Natural killer cell (primary cell): ENCODE measurements at regions not wholly inside any gene's neighbourhood (a gene's known extent, or its start where the extent isn't known, plus 50 kb on each side); places are given as distances from the start of the nearest gene placed in this dataset.

ENCODE experiments used
- ATAC-seq, 3 donors: fragments of 150-1000 bp in 2 of 3; fragments of 200-7000 bp in 1 of 3; cut with Tn5 transposase; 1 replicate in 1 of 3; 2 replicates in 2 of 3; pipeline ENCODE4 v1.10.0; 2021; ENCODE audit warnings: mild to moderate bottlenecking in 2 of 3, moderate library complexity in 2 of 3
- DNase-seq, 2 donors: peaks; one replicate each; pipeline versions ENCODE4 v3.0.0 to v3.0.0-alpha.2; 2013 to 2021; ENCODE audit warnings: mixed read lengths in 1 of 2
- H3K27ac ChIP-seq: one replicate; pipeline ENCODE4 v1.5.1; 2013; ENCODE audit warnings: mild to moderate bottlenecking, low read length
- H3K27me3 ChIP-seq: one replicate; pipeline ENCODE4 v1.6.1; 2013; ENCODE audit warnings: low read length; ENCODE audit not compliant: control insufficient read depth, insufficient read depth
- H3K36me3 ChIP-seq: one replicate; pipeline ENCODE4 v1.6.1; 2013; ENCODE audit warnings: low read length; ENCODE audit not compliant: control insufficient read depth, insufficient read depth
- H3K4me1 ChIP-seq: one replicate; pipeline ENCODE4 v1.6.1; 2013; ENCODE audit warnings: low read length; ENCODE audit not compliant: control insufficient read depth, insufficient read depth
- H3K4me3 ChIP-seq: one replicate; pipeline ENCODE4 v1.5.1; 2013; ENCODE audit warnings: low read length
- H3K9me3 ChIP-seq: one replicate; pipeline ENCODE4 v1.6.1; 2013; ENCODE audit warnings: low read length; ENCODE audit not compliant: control insufficient read depth, insufficient read depth
- H3K27ac Mint-ChIP-seq, 2 donors: one replicate each; pipeline ENCODE4 v1.8.0; 2022; ENCODE audit warnings: mild to moderate bottlenecking in 2 of 2, mixed read lengths in 2 of 2, moderate library complexity in 1 of 2
- H3K27me3 Mint-ChIP-seq, 2 donors: one replicate each; pipeline ENCODE4 v1.8.0; 2022; ENCODE audit warnings: low read depth in 2 of 2, mixed read lengths in 2 of 2
- H3K36me3 Mint-ChIP-seq: one replicate; pipeline ENCODE4 v1.8.0; 2022; ENCODE audit warnings: mixed read lengths
- H3K4me1 Mint-ChIP-seq, 2 donors: one replicate each; pipeline ENCODE4 v1.8.0; 2022; ENCODE audit warnings: mixed read lengths in 2 of 2
- H3K4me3 Mint-ChIP-seq: one replicate; pipeline ENCODE4 v1.8.0; 2022; ENCODE audit warnings: mild to moderate bottlenecking, moderate library complexity, mixed read lengths
- H3K9me3 Mint-ChIP-seq, 2 donors: one replicate each; pipeline ENCODE4 v1.8.0; 2022; ENCODE audit warnings: mixed read lengths in 2 of 2
- CTCF ChIP-seq: fragments of 200-600 bp; IDR thresholded peaks from one replicate; pipeline ENCODE4 v1.8.0; 2022; ENCODE audit warnings: antibody characterized with exemption
- WGBS: methylation state at CpG from one replicate; pipeline ENCODE4 v1.1.7; 2013; ENCODE audit warnings: missing lambda C conversion rate; ENCODE audit not compliant: insufficient coverage; 5-methylcytosine and 5-hydroxymethylcytosine counted together
- intact Hi-C: fragments of 100-400 bp; cut with micrococcal nuclease; formaldehyde crosslinking; loops from one replicate; pipeline ENCODE4 v1.14.2; 2022

- Histone ChIP-seq H3K4me3 (no peak overlapping the region), H3K9me3 (no peaks in the 10 kb centered on the region), H3K4me1 (no peaks in the 10 kb centered on the region), H3K36me3 (no peaks in the 10 kb centered on the region), H3K27ac (no peak overlapping the region), H3K27me3 (no peaks in the 10 kb centered on the region)
- intact Hi-C loops: no loop called here
- Mint-ChIP-seq H3K36me3 (no peaks in the 10 kb centered on the region), H3K9me3 (peaks cover 2% of the 10 kb centered on the region in 2 donors), H3K4me1 (no peaks in the 10 kb centered on the region), H3K27ac (no peak overlapping the region), H3K27me3 (no peaks in the 10 kb centered on the region), H3K4me3 (no peak overlapping the region)
- 91% methylated on average over 6 of the region's 7 CpGs for WGBS
- TF ChIP-seq CTCF: no peak
- ATAC-seq: no peak
- no peak for DNase-seq
Measured at GRCh38 chr4:186351668-186352194, 85.7 kb downstream of the F11 start.

- Mint-ChIP-seq H3K4me1 (no peaks in the 10 kb centered on the region), H3K4me3 (no peak overlapping the region), H3K9me3 (peaks cover 0 to 2% of the 10 kb centered on the region in 2 donors), H3K27me3 (no peaks in the 10 kb centered on the region), H3K36me3 (no peaks in the 10 kb centered on the region), H3K27ac (no peak overlapping the region)
- DNase-seq: no peak
- WGBS: 87% methylated on average over 10 of the region's 10 CpGs
- no peaks in the 10 kb centered on the region for H3K36me3 ChIP-seq
- H3K27me3 ChIP-seq: no peaks in the 10 kb centered on the region
- intact Hi-C loops: no loop called here
- no peak for TF ChIP-seq CTCF
- no peaks in the 10 kb centered on the region for H3K4me1 ChIP-seq
- H3K27ac ChIP-seq: no peak overlapping the region
- ATAC-seq: no peak
- no peak overlapping the region for H3K4me3 ChIP-seq
- H3K9me3 ChIP-seq: no peaks in the 10 kb centered on the region
Measured at GRCh38 chr4:186348433-186348832, 82.4 kb downstream of the F11 start.

DNA sequence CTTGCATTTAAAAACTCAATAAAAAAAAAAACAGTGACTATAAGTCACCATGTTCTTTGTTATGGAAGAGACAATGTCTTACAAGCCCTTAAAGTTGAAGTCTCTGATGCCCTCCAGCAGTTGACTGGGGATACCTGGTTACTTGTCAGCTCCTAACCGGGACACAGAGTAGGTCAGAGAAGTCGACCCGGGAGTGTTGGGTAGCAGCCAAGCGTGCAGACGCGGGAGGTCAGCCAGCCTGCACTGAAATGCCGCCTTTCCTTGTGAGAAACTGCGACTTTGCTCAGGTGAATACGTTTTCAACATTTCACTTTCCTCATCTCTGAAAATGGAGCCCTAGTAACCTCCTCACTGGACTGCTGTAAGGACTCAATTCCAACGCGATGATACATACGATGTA lies 81.8 kb downstream of the F11 start:
- H3K4me1 ChIP-seq: no peaks in the 10 kb centered on the region
- no peaks in the 10 kb centered on the region for H3K27me3 ChIP-seq
- peaks cover 0 to 2% of the 10 kb centered on the region in 2 donors for H3K9me3 Mint-ChIP-seq
- H3K4me1 Mint-ChIP-seq: no peaks in the 10 kb centered on the region
- H3K4me3 Mint-ChIP-seq: no peak overlapping the region
- no peak overlapping the region for H3K27ac Mint-ChIP-seq
- no peaks in the 10 kb centered on the region for H3K36me3 ChIP-seq
- intact Hi-C loops: no loop called here
- H3K36me3 Mint-ChIP-seq: no peaks in the 10 kb centered on the region
- no peak for ATAC-seq
- no peak overlapping the region for H3K4me3 ChIP-seq
- H3K9me3 ChIP-seq: no peaks in the 10 kb centered on the region
- WGBS: 78% methylated on average over 12 of the region's 12 CpGs
- H3K27ac ChIP-seq: no peak overlapping the region
- no peak for TF ChIP-seq CTCF
- no peak for DNase-seq
- H3K27me3 Mint-ChIP-seq: no peaks in the 10 kb centered on the region

DNA sequence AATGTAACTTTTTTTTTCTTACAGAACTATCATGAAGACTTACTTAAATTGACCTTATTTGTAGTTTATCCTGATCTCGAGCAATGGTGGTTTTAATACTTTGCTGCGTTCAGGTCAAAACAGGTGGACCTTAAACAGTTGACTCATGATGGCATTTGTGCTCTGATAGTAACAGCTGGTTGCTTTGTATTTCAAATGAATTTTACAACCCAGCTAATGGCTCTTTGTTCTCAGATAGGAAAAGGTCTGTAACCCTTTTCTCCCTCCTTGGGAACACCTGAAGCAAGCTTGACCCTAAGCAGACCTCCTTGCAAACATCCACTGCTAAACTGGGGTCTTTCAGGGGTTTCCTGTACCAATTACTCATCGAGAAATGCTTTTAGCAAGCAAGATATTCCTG lies 79.2 kb downstream of the F11 start:
- Histone ChIP-seq H3K27me3 (no peaks in the 10 kb centered on the region), H3K4me3 (no peak overlapping the region), H3K4me1 (no peaks in the 10 kb centered on the region), H3K9me3 (no peaks in the 10 kb centered on the region), H3K27ac (no peak overlapping the region), H3K36me3 (no peaks in the 10 kb centered on the region)
- ATAC-seq (no peak), DNase-seq (no peak)
- no peaks in the 10 kb centered on the region for H3K4me1 Mint-ChIP-seq
- H3K27me3 Mint-ChIP-seq: no peaks in the 10 kb centered on the region
- TF ChIP-seq CTCF: no peak
- no peak overlapping the region for H3K27ac Mint-ChIP-seq
- intact Hi-C loops: no loop called here
- no peak overlapping the region for H3K4me3 Mint-ChIP-seq
- no peaks in the 10 kb centered on the region for H3K9me3 Mint-ChIP-seq
- WGBS: 78% methylated on average over 3 of the region's 3 CpGs
- no peaks in the 10 kb centered on the region for H3K36me3 Mint-ChIP-seq
